ENCODE measurements at regions not wholly inside any gene's neighbourhood (a gene's known extent, or its start where the extent isn't known, plus 50 kb on each side); places are given as distances from the start of the nearest gene placed in this dataset.

DNA sequence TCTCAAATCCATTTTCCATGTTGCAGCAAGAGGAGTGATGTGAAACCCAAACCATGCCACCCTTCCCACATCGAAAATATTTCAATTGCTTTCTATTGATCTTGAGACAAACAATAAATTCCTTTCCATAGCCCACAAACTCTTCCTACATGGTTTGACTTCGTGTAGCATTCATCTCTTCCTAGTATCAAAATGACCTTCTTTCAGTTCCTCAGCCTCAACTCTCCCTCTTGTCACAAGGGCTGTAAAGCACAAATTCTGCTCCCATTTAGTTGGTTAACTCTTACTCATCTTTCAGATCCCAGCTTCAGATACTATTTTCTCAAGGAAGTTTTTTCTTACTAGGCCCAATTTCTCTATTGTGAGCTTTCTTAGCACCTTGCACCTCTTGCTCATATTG, 99.0 kb downstream of the ZNF281 start:
- DNase-seq (ENCODE audit: low spot score) = no peak
- TF ChIP-seq, protein P1, sequence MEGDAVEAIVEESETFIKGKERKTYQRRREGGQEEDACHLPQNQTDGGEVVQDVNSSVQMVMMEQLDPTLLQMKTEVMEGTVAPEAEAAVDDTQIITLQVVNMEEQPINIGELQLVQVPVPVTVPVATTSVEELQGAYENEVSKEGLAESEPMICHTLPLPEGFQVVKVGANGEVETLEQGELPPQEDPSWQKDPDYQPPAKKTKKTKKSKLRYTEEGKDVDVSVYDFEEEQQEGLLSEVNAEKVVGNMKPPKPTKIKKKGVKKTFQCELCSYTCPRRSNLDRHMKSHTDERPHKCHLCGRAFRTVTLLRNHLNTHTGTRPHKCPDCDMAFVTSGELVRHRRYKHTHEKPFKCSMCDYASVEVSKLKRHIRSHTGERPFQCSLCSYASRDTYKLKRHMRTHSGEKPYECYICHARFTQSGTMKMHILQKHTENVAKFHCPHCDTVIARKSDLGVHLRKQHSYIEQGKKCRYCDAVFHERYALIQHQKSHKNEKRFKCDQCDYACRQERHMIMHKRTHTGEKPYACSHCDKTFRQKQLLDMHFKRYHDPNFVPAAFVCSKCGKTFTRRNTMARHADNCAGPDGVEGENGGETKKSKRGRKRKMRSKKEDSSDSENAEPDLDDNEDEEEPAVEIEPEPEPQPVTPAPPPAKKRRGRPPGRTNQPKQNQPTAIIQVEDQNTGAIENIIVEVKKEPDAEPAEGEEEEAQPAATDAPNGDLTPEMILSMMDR (IDR thresholded peaks at IDR 0.05; ENCODE audit: unreplicated experiment) = no peak
- Mint-ChIP-seq H3K27ac (ENCODE audit: unreplicated experiment) (no peak overlapping the region), H3K9me3 (ENCODE audit: unreplicated experiment) (no peaks in the 10 kb centered on the region), H3K36me3 (ENCODE audit: low read depth, unreplicated experiment) (no peaks in the 10 kb centered on the region), H3K4me3 (ENCODE audit: unreplicated experiment) (no peak overlapping the region), H3K4me1 (ENCODE audit: unreplicated experiment) (no peaks in the 10 kb centered on the region), H3K27me3 (ENCODE audit: unreplicated experiment) (peaks cover 1% of the 10 kb centered on the region)

DNA sequence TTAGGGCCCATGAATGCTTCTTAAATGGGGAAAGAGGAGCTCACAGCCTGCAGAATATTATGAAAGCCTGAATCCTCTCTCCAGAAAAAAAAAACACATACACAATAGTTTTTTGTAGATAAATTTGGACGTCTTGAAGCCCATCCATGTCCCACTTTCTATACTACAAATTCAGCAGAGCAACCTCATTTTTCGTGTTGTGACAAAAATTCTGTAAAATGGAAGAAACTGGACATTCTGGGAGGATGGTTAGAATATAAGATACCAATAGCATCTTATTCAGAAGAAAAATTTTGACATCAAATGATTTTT, 102.1 kb downstream of the ZNF281 start:
- Mint-ChIP-seq H3K9me3 (ENCODE audit: unreplicated experiment) (no peaks in the 10 kb centered on the region), H3K27me3 (ENCODE audit: unreplicated experiment) (no peaks in the 10 kb centered on the region), H3K4me3 (ENCODE audit: unreplicated experiment) (no peak overlapping the region), H3K27ac (ENCODE audit: unreplicated experiment) (no peak overlapping the region), H3K36me3 (ENCODE audit: low read depth, unreplicated experiment) (no peaks in the 10 kb centered on the region), H3K4me1 (ENCODE audit: unreplicated experiment) (peaks cover 3% of the 10 kb centered on the region)
- DNase-seq (ENCODE audit: low spot score) = no peak
- TF ChIP-seq, protein P1 (IDR thresholded peaks at IDR 0.05; ENCODE audit: unreplicated experiment) = no peak

DNA sequence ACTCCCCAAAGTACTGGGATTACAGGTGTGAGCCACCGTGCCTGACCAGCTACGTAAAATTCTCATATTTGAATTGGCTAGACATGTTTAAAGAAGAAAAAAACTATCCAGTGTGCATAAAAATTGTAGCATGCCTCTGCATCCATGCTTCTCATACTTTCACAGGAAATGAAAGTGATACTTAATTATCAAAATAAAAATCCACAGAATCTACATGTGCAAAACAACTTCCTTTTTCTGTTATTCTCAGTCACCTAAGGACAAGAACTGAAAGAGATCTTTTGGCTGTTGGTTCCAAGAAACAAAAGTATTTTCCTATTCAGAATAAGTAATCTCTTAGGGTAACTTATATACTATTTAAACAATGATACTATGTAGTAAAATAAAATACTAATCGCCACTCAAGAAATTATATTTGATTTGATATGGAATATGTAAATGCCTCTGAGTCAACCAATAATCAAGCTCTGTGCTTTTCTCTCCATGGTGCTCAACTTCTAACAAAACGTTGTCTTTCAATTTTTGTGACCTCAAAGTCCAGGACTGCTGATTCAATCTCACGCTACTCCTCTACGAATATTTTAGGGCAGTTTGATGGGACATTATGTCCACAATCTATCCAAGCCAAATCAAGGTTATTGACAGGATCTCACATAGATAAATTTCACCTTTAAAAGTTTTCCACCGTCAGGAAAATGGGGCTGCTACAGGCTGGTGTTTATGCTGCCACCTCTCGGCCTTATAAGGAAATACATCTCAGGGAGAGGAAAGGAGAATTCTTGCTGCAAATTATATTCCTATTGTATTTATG, 102.7 kb downstream of the ZNF281 start:
- peak; percentile 14 for DNase-seq (ENCODE audit: low spot score)

DNA sequence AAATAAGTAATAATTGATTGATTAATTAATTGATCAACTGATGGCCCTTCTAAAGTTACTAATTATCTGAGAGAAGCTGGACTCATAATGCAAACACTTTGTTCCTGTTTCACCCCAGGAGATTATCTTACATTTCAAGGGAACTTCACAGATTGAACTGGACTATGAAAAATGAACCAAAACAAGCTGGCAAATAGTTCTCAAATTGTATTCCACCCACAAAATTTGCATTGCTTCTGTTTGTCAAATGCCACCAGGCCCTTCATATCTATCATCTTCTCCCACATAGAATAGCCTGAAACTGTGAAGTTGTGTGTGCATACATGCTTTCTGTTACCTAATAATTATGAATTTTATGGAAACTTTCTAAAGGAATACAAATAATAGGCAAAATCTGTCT, 104.0 kb downstream of the ZNF281 start:
- Mint-ChIP-seq H3K27ac (ENCODE audit: unreplicated experiment) (no peak overlapping the region), H3K9me3 (ENCODE audit: unreplicated experiment) (no peaks in the 10 kb centered on the region), H3K4me3 (ENCODE audit: unreplicated experiment) (no peak overlapping the region), H3K27me3 (ENCODE audit: unreplicated experiment) (no peaks in the 10 kb centered on the region), H3K36me3 (ENCODE audit: low read depth, unreplicated experiment) (no peaks in the 10 kb centered on the region), H3K4me1 (ENCODE audit: unreplicated experiment) (peaks cover 4% of the 10 kb centered on the region)
- DNase-seq (ENCODE audit: low spot score) = no peak
- TF ChIP-seq, protein P1 (IDR thresholded peaks at IDR 0.05; ENCODE audit: unreplicated experiment) = no peak

More for the DNA sequence above, 102.7 kb downstream of the ZNF281 start:
- TF ChIP-seq, protein P1 (IDR thresholded peaks at IDR 0.05; ENCODE audit: unreplicated experiment) = peak; percentile 90
- H3K9me3 Mint-ChIP-seq (ENCODE audit: unreplicated experiment) = no peaks in the 10 kb centered on the region
- H3K27me3 Mint-ChIP-seq (ENCODE audit: unreplicated experiment) = no peaks in the 10 kb centered on the region
- peaks cover 4% of the 10 kb centered on the region for H3K4me1 Mint-ChIP-seq (ENCODE audit: unreplicated experiment)
- H3K36me3 Mint-ChIP-seq (ENCODE audit: low read depth, unreplicated experiment) = no peaks in the 10 kb centered on the region
- no peak overlapping the region for H3K27ac Mint-ChIP-seq (ENCODE audit: unreplicated experiment)
- H3K4me3 Mint-ChIP-seq (ENCODE audit: unreplicated experiment) = no peak overlapping the region

DNA sequence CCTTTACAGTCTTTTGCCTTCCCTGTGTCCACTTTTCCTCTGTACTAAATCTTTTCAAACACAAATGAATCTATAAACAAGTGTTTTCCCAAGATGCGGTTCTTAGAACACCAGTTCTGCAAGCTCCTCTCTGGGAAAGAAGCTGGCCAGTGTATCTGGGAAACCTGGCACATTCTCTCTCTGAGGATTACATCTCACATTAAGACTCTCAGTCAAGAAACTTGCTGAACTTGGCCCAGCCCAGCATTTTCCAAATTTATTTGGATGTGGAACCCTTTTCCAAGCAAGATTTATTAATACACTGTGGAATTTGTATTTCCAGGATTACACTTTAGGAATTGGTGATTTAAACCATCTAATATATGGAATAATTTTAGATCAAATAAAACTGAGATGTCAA, 105.7 kb downstream of the ZNF281 start:
- TF ChIP-seq, protein P1 (IDR thresholded peaks at IDR 0.05; ENCODE audit: unreplicated experiment) = no peak
- no peaks in the 10 kb centered on the region for H3K9me3 Mint-ChIP-seq (ENCODE audit: unreplicated experiment)
- H3K4me3 Mint-ChIP-seq (ENCODE audit: unreplicated experiment) = no peak overlapping the region
- no peak overlapping the region for H3K27ac Mint-ChIP-seq (ENCODE audit: unreplicated experiment)
- peaks cover 4% of the 10 kb centered on the region for H3K4me1 Mint-ChIP-seq (ENCODE audit: unreplicated experiment)
- H3K27me3 Mint-ChIP-seq (ENCODE audit: unreplicated experiment) = no peaks in the 10 kb centered on the region
- no peaks in the 10 kb centered on the region for H3K36me3 Mint-ChIP-seq (ENCODE audit: low read depth, unreplicated experiment)
- DNase-seq (ENCODE audit: low spot score) = no peak

All from endothelial cell (in vitro differentiated cells).